K562 (cell line): ENCODE measurements at regions not wholly inside any gene's neighbourhood (a gene's known extent, or its start where the extent isn't known, plus 50 kb on each side); places are given as distances from the start of the nearest gene placed in this dataset.

Source experiments
- ATAC-seq: fragments of 200-7000 bp; cut with Tn5 transposase; 3 replicates; pipeline ENCODE4 v1.9.1; 2020; ENCODE audit warnings: moderate library complexity
- BruUV-seq: library from RNA; stranded (reverse); fragments of 400-500 nt; replicated peaks from 2 replicates; lab custom pipeline; 2021; lab: Mats Ljungman, UMichigan
- CTCF ChIA-PET: fragments of 300-600 bp; formaldehyde crosslinking; extraction: SDS; loops from one replicate; lab custom pipeline; 2021; ENCODE audit warnings: low intra/inter-chr PET ratio; lab: Yijun Ruan, JAX
- POLR2A ChIA-PET: fragments of 300-600, 350-650 bp; sonication (Branson Sonifier 250); formaldehyde crosslinking; extraction: SDS; loops from one replicate; lab custom pipeline; 2021; ENCODE audit warnings: antibody characterized with exemption, inconsistent platforms; lab: Yijun Ruan, JAX
- DNase-seq, 4 experiments: peaks; one replicate each; pipeline versions ENCODE4 v3.0.0 to v3.0.0-alpha.2; 2011 to 2018; ENCODE audit warnings: low spot score in 3 of 4, mixed read lengths in 3 of 4; ENCODE audit errors: extremely low read depth in 1 of 4
- FAIRE-seq: peaks from 2 replicates; lab custom pipeline; 2011; peaks lifted over from hg19 to GRCh38; lab: Jason Lieb, UNC
- H2AFZ ChIP-seq: 2 replicates; pipeline ENCODE4 v1.6.0; 2011; ENCODE audit warnings: low read depth, low read length, control low read depth, inconsistent platforms
- H3K27ac ChIP-seq: fragments of 200-600 bp; 3 replicates; pipeline ENCODE4 v1.8.0; 2011; ENCODE audit warnings: low read depth, mild to moderate bottlenecking, control low read depth, inconsistent platforms, low read length, moderate library complexity, mixed read lengths; ENCODE audit errors: extremely low read depth
- H3K27me3 ChIP-seq, 2 experiments: fragments of 300-600 bp in 1 of 2; 2 replicates in 1 of 2; 3 replicates in 1 of 2; pipeline versions ENCODE4 v1.6.0 to v1.8.0; 2011; ENCODE audit warnings: inconsistent platforms in 2 of 2, low read length in 2 of 2, mild to moderate bottlenecking in 1 of 2, mixed read lengths in 1 of 2, moderate library complexity in 1 of 2; ENCODE audit not compliant: control insufficient read depth in 2 of 2, insufficient read depth in 2 of 2
- H3K36me3 ChIP-seq: fragments of 300-600 bp; 3 replicates; pipeline ENCODE4 v1.8.0; 2011; ENCODE audit warnings: mild to moderate bottlenecking, low read length, inconsistent platforms; ENCODE audit not compliant: control insufficient read depth, insufficient read depth
- H3K4me1 ChIP-seq, 2 experiments: fragments of 200-600 bp in 1 of 2; replicated peaks in 1 of 2; 2 replicates in 1 of 2; 3 replicates in 1 of 2; pipeline versions ENCODE4 v1.5.1 to v1.8.0; 2011; ENCODE audit warnings: inconsistent platforms in 2 of 2, low read length in 2 of 2, mild to moderate bottlenecking in 1 of 2, mixed read lengths in 1 of 2, moderate library complexity in 1 of 2; ENCODE audit not compliant: control insufficient read depth in 2 of 2, insufficient read depth in 2 of 2
- H3K4me2 ChIP-seq: 2 replicates; pipeline ENCODE4 v1.6.1; 2011; ENCODE audit warnings: low read length, control low read depth, inconsistent platforms, mixed read lengths; ENCODE audit not compliant: insufficient read depth
- H3K4me3 ChIP-seq: fragments of 200-600 bp; sonication (generic), shearing (Covaris generic); 2 replicates; pipeline ENCODE4 v1.5.1; 2016; ENCODE audit warnings: control low read depth, inconsistent platforms
- H3K79me2 ChIP-seq: fragments of 200-600 bp; 3 replicates; pipeline ENCODE4 v1.8.0; 2011; ENCODE audit warnings: low read length, inconsistent platforms; ENCODE audit not compliant: control insufficient read depth, insufficient read depth
- H3K9ac ChIP-seq, 2 experiments: 2 replicates each; pipeline versions ENCODE4 v1.6.0 to v1.6.1; 2011; ENCODE audit warnings: low read depth in 2 of 2, low read length in 2 of 2, control low read depth in 1 of 2, inconsistent platforms in 1 of 2, mild to moderate bottlenecking in 1 of 2, mixed read lengths in 1 of 2; ENCODE audit not compliant: insufficient read depth in 1 of 2
- H3K9me1 ChIP-seq: one replicate; pipeline ENCODE4 v1.6.0; 2011; ENCODE audit warnings: inconsistent platforms, mild to moderate bottlenecking, low read length, moderate library complexity; ENCODE audit not compliant: control insufficient read depth, insufficient read depth
- H3K9me3 ChIP-seq: replicated peaks from 2 replicates; pipeline ENCODE4 v1.5.1; 2011; ENCODE audit warnings: low read depth, low read length, inconsistent platforms; ENCODE audit not compliant: control insufficient read depth, insufficient read depth
- H4K20me1 ChIP-seq: replicated peaks from 2 replicates; pipeline ENCODE4 v1.6.1; 2011; ENCODE audit warnings: low read length, inconsistent platforms, mixed read lengths; ENCODE audit not compliant: control insufficient read depth, insufficient read depth
- ATF3 ChIP-seq, 2 experiments: fragments of 450-650 bp in 1 of 2; sonication (generic) in 1 of 2; formaldehyde crosslinking in 1 of 2; IDR thresholded peaks in 1 of 2; conservative IDR thresholded peaks in 1 of 2; 2 replicates each; pipeline versions ENCODE4 v1.6.1 to v1.8.1; 2016 to 2023; ENCODE audit warnings: mild to moderate bottlenecking in 2 of 2, moderate library complexity in 2 of 2, inconsistent platforms in 1 of 2, missing genetic modification reagents in 1 of 2
- JUND ChIP-seq, 2 experiments: IDR thresholded peaks; 2 replicates in 1 of 2; 3 replicates in 1 of 2; pipeline ENCODE4 v1.6.1; 2011; ENCODE audit warnings: borderline replicate concordance in 2 of 2, low read depth in 2 of 2, low read length in 2 of 2, improper control_type of control experiment in 1 of 2, missing biosample characterization in 1 of 2, missing genetic modification characterization in 1 of 2, missing genetic modification reagents in 1 of 2
- SAP30 ChIP-seq: fragments of 200-600 bp; sonication (generic); IDR thresholded peaks from 2 replicates; pipeline ENCODE4 v1.6.1; 2012; ENCODE audit warnings: borderline replicate concordance, low read depth, mild to moderate bottlenecking, moderate library complexity, low read length, control low read depth, inconsistent platforms; ENCODE audit not compliant: insufficient read depth, poor library complexity, severe bottlenecking
- WGBS: fragments of 100-300 bp; shearing (Covaris generic); methylation state at CpG from one replicate; pipeline ENCODE4 v1.1.6; 2016; ENCODE audit warnings: low coverage, mixed read lengths; ENCODE audit not compliant: insufficient coverage; ENCODE audit errors: missing lambda C conversion rate; 5-methylcytosine and 5-hydroxymethylcytosine counted together
- in situ Hi-C: fragments of 300-500 bp; cut with MboI; formaldehyde crosslinking; loops from 4 replicates; pipeline ENCODE4 v1.15.0; 2018; ENCODE audit warnings: inconsistent platforms, mixed read lengths
- intact Hi-C: fragments of 100-400 bp; cut with micrococcal nuclease; formaldehyde crosslinking; loops from 2 replicates; pipeline ENCODE4 v1.14.2; 2022

GRCh38 chr12:22130671-22131070 is 84.7 kb downstream of the CMAS start:
- ATAC-seq, result no peak
- POLR2A ChIA-PET, result no interaction called here
- intact Hi-C loops, result no loop called here
- H3K9me1 ChIP-seq, result no peaks in the 10 kb centered on the region
- H3K4me3 ChIP-seq, result no peak overlapping the region
- H3K79me2 ChIP-seq, result no peaks in the 10 kb centered on the region
- H3K9ac ChIP-seq, result no peak overlapping the region
- H3K9me3 ChIP-seq, result no peaks in the 10 kb centered on the region
- no peaks in the 10 kb centered on the region for H3K36me3 ChIP-seq
- peak in 1 of 4 experiments; percentile 6 for DNase-seq
- no peaks in the 10 kb centered on the region for H4K20me1 ChIP-seq
- FAIRE-seq, result no peak
- H3K4me1 ChIP-seq, result no peaks in the 10 kb centered on the region
- no TSS peak for BruUV-seq
- TF ChIP-seq ATF3 (IDR thresholded peaks at IDR 0.05) (0 out of 2 replicates have a peak, but pooled peaks have one; percentile 35), ATF3 (CRISPR knock-in tag; conservative IDR thresholded peaks at IDR 0.05) (no peak), SAP30 (no peak), JUND (IDR thresholded peaks at IDR 0.05; ENCODE audit: borderline replicate concordance, low read depth, low read length) (0 out of 2 replicates have a peak, but pooled peaks have one; percentile 7), JUND (tag; IDR thresholded peaks at IDR 0.05; ENCODE audit: borderline replicate concordance, low read depth, low read length) (no peak)
- TF ChIP-seq, all 486 proteins: peak for 2
- in situ Hi-C loops, result no loop called here
- Histone ChIP-seq H3K27me3 (no peaks in the 10 kb centered on the region), H3K4me2 (no peak overlapping the region), H3K27ac (no peak overlapping the region), H2AFZ (no peak overlapping the region)
- CTCF ChIA-PET, result no interaction called here
- WGBS, result 0% methylated on average over 2 of the region's 3 CpGs
